H9 (cell line): ENCODE measurements at regions not wholly inside any gene's neighbourhood (a gene's known extent, or its start where the extent isn't known, plus 50 kb on each side); places are given as distances from the start of the nearest gene placed in this dataset.
A peak's percentile ranks its signal among the peaks of the same experiment; 100 is the strongest.

ENCODE experiments used
- DNase-seq: peaks from one replicate; pipeline ENCODE4 v3.0.0-alpha.2; 2017
- H2AFZ ChIP-seq: one replicate; pipeline ENCODE4 v1.6.1; 2013; ENCODE audit warnings: mild to moderate bottlenecking, low read length, control low read depth, moderate library complexity
- H2AK5ac ChIP-seq: 2 replicates; pipeline ENCODE4 v1.6.1; 2013; ENCODE audit warnings: low read length, control low read depth, mixed read lengths; ENCODE audit not compliant: insufficient read length
- H2BK120ac ChIP-seq: one replicate; pipeline ENCODE4 v1.6.1; 2013; ENCODE audit warnings: low read depth, mild to moderate bottlenecking, low read length, control low read depth, inconsistent platforms; ENCODE audit not compliant: poor library complexity, severe bottlenecking
- H2BK12ac ChIP-seq: 2 replicates; pipeline ENCODE4 v1.6.1; 2013; ENCODE audit warnings: low read length, control low read depth, mixed read lengths, low read depth; ENCODE audit not compliant: insufficient read length
- H2BK15ac ChIP-seq: 2 replicates; pipeline ENCODE4 v1.6.1; 2013; ENCODE audit warnings: low read depth, low read length, control low read depth
- H2BK20ac ChIP-seq: one replicate; pipeline ENCODE4 v1.6.1; 2013; ENCODE audit warnings: low read depth, mild to moderate bottlenecking, low read length, control low read depth, inconsistent platforms; ENCODE audit not compliant: poor library complexity, severe bottlenecking
- H2BK5ac ChIP-seq: 2 replicates; pipeline ENCODE4 v1.6.1; 2013; ENCODE audit warnings: low read length, control low read depth, mixed read lengths; ENCODE audit not compliant: insufficient read length
- H3K14ac ChIP-seq: 2 replicates; pipeline ENCODE4 v1.6.1; 2013; ENCODE audit warnings: low read length, control low read depth; ENCODE audit not compliant: insufficient read depth
- H3K18ac ChIP-seq: 2 replicates; pipeline ENCODE4 v1.6.1; 2013; ENCODE audit warnings: low read depth, mild to moderate bottlenecking, mixed read lengths, low read length, control low read depth; ENCODE audit not compliant: insufficient read length
- H3K23ac ChIP-seq: 2 replicates; pipeline ENCODE4 v1.6.1; 2013; ENCODE audit warnings: low read length, control low read depth, mixed read lengths, low read depth; ENCODE audit not compliant: insufficient read length
- H3K23me2 ChIP-seq: 2 replicates; pipeline ENCODE4 v1.6.1; 2013; ENCODE audit warnings: low read depth, mild to moderate bottlenecking, mixed read lengths, low read length, control low read depth; ENCODE audit not compliant: insufficient read length, poor library complexity, severe bottlenecking
- H3K27ac ChIP-seq: 2 replicates; pipeline ENCODE4 v1.5.1; 2013; ENCODE audit warnings: low read length, control low read depth, mixed read lengths, low read depth; ENCODE audit not compliant: insufficient read length
- H3K27me3 ChIP-seq: 2 replicates; pipeline ENCODE4 v1.6.1; 2013; ENCODE audit warnings: low read length, control low read depth, inconsistent platforms; ENCODE audit not compliant: insufficient read depth
- H3K4ac ChIP-seq: 2 replicates; pipeline ENCODE4 v1.6.1; 2013; ENCODE audit warnings: low read depth, mild to moderate bottlenecking, control low read depth, inconsistent platforms, low read length, moderate library complexity
- H3K4me1 ChIP-seq: 2 replicates; pipeline ENCODE4 v1.6.1; 2013; ENCODE audit warnings: low read length, control low read depth, inconsistent platforms; ENCODE audit not compliant: insufficient read depth
- H3K4me2 ChIP-seq: 2 replicates; pipeline ENCODE4 v1.6.1; 2013; ENCODE audit warnings: low read length, control low read depth, mixed read lengths; ENCODE audit not compliant: insufficient read length, insufficient read depth
- H3K56ac ChIP-seq: 2 replicates; pipeline ENCODE4 v1.6.1; 2013; ENCODE audit warnings: low read depth, mild to moderate bottlenecking, mixed read lengths, low read length, control low read depth; ENCODE audit not compliant: insufficient read length
- H3K79me1 ChIP-seq: 2 replicates; pipeline ENCODE4 v1.6.1; 2013; ENCODE audit warnings: low read depth, mild to moderate bottlenecking, moderate library complexity, low read length, control low read depth, inconsistent platforms; ENCODE audit not compliant: insufficient read depth, poor library complexity, severe bottlenecking
- H3K79me2 ChIP-seq: 2 replicates; pipeline ENCODE4 v1.6.1; 2013; ENCODE audit warnings: low read length, control low read depth, inconsistent platforms; ENCODE audit not compliant: insufficient read depth
- H3K9ac ChIP-seq: 2 replicates; pipeline ENCODE4 v1.6.1; 2013; ENCODE audit warnings: low read length, control low read depth, mixed read lengths; ENCODE audit not compliant: insufficient read length; ENCODE audit errors: extremely low read depth
- H3K9me3 ChIP-seq: one replicate; pipeline ENCODE4 v1.6.1; 2013; ENCODE audit warnings: low read depth, low read length, inconsistent platforms; ENCODE audit not compliant: control insufficient read depth
- H3T11ph ChIP-seq: one replicate; pipeline ENCODE4 v1.6.1; 2013; ENCODE audit warnings: mild to moderate bottlenecking, low read length, control low read depth, inconsistent platforms
- H4K20me1 ChIP-seq: one replicate; pipeline ENCODE4 v1.6.1; 2013; ENCODE audit not compliant: control insufficient read depth, insufficient read length, insufficient read depth
- H4K5ac ChIP-seq: 2 replicates; pipeline ENCODE4 v1.6.1; 2013; ENCODE audit warnings: low read depth, mild to moderate bottlenecking, mixed read lengths, low read length, control low read depth; ENCODE audit not compliant: insufficient read length
- H4K8ac ChIP-seq: replicated peaks from 2 replicates; pipeline ENCODE4 v1.6.1; 2013; ENCODE audit warnings: low read length, control low read depth, mixed read lengths, low read depth; ENCODE audit not compliant: insufficient read length
- H4K91ac ChIP-seq: 2 replicates; pipeline ENCODE4 v1.6.1; 2013; ENCODE audit warnings: low read depth, mild to moderate bottlenecking, moderate library complexity, mixed read lengths, low read length, control low read depth; ENCODE audit not compliant: insufficient read length
- H3K27ac Mint-ChIP-seq, 3 experiments: 2 replicates in 2 of 3; 3 replicates in 1 of 3; pipeline ENCODE4 v1.8.0; 2020 to 2021; ENCODE audit warnings: mixed read lengths in 3 of 3, mild to moderate bottlenecking in 1 of 3, moderate library complexity in 1 of 3
- H3K27me3 Mint-ChIP-seq: 2 replicates; pipeline ENCODE4 v1.8.0; 2021; ENCODE audit warnings: low read depth, mild to moderate bottlenecking, moderate library complexity, mixed read lengths
- H3K36me3 Mint-ChIP-seq, 3 experiments: 2 replicates in 2 of 3; 3 replicates in 1 of 3; pipeline ENCODE4 v1.8.0; 2020 to 2021; ENCODE audit warnings: low read depth in 3 of 3, mixed read lengths in 3 of 3; ENCODE audit not compliant: insufficient read depth in 1 of 3
- H3K4me1 Mint-ChIP-seq, 2 experiments: 2 replicates each; pipeline ENCODE4 v1.8.0; 2020; ENCODE audit warnings: mixed read lengths in 2 of 2
- H3K4me3 Mint-ChIP-seq, 2 experiments: 2 replicates in 1 of 2; 3 replicates in 1 of 2; pipeline ENCODE4 v1.8.0; 2020 to 2021; ENCODE audit warnings: mild to moderate bottlenecking in 2 of 2, mixed read lengths in 2 of 2, moderate library complexity in 1 of 2
- H3K9me3 Mint-ChIP-seq, 2 experiments: 2 replicates in 1 of 2; 3 replicates in 1 of 2; pipeline ENCODE4 v1.8.0; 2020; ENCODE audit warnings: mild to moderate bottlenecking in 2 of 2, mixed read lengths in 2 of 2, moderate library complexity in 1 of 2
- WGBS: extraction: QIAGEN DNeasy Blood & Tissue Kit; methylation state at CpG from one replicate; pipeline ENCODE4 v1.1.7; 2013; ENCODE audit warnings: missing lambda C conversion rate, low lambda C conversion rate, mixed read lengths; ENCODE audit not compliant: insufficient read length; ENCODE audit errors: extremely low coverage; 5-methylcytosine and 5-hydroxymethylcytosine counted together
- TF ChIP-seq, protein P1 (sequence below): fragments of 200-600 bp; sonication (generic); conservative IDR thresholded peaks from 3 replicates; pipeline ENCODE4 v1.8.0; 2021; ENCODE audit warnings: antibody characterized with exemption, mild to moderate bottlenecking

DNA sequence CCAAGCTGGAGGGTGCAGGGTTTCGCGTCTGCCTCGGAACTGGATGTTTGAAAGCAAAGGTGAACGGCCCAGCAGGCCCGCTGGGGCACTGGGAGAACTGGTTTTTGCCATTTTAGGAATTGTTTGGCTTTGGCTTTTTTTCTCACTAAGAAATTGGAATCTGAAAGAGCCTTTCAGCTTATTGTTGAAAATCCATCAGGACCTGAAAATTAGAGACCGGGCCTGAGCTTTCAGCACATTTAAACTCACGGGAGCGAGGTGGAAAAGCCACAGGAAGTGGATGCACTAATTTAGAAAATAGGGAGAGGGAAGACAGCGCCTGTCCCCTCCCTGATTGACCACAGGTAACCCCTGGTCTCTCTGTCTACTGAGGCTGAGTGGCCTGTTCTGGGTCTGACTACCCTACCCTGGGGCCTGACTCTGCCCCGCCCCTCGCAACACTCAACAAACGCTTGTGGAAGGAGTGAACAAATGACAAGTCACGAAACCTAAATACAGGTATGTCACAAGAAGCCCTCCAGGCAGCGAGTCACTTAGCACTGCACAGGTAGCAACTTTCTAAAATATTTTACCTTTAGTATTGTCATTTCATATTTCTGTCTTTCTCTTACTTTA is 100.3 kb upstream of the MBOAT2 start:
- TF ChIP-seq, protein P1, sequence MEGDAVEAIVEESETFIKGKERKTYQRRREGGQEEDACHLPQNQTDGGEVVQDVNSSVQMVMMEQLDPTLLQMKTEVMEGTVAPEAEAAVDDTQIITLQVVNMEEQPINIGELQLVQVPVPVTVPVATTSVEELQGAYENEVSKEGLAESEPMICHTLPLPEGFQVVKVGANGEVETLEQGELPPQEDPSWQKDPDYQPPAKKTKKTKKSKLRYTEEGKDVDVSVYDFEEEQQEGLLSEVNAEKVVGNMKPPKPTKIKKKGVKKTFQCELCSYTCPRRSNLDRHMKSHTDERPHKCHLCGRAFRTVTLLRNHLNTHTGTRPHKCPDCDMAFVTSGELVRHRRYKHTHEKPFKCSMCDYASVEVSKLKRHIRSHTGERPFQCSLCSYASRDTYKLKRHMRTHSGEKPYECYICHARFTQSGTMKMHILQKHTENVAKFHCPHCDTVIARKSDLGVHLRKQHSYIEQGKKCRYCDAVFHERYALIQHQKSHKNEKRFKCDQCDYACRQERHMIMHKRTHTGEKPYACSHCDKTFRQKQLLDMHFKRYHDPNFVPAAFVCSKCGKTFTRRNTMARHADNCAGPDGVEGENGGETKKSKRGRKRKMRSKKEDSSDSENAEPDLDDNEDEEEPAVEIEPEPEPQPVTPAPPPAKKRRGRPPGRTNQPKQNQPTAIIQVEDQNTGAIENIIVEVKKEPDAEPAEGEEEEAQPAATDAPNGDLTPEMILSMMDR = no peak
- H2AFZ ChIP-seq = no peak overlapping the region

More for the DNA sequence above, 100.3 kb upstream of the MBOAT2 start:
- H4K20me1 ChIP-seq = no peaks in the 10 kb centered on the region
- no CpG with 5 or more reads among the region's 14 CpGs for WGBS
- no peak overlapping the region for H3K4ac ChIP-seq
- H3K27ac ChIP-seq = no peak overlapping the region
- H3K23ac ChIP-seq = no peak overlapping the region
- H3K23me2 ChIP-seq = no peaks in the 10 kb centered on the region
- peaks cover 8% of the 10 kb centered on the region; the same call in 1 of the 2 replicates for H3K4me1 ChIP-seq
- H3K79me1 ChIP-seq = no peaks in the 10 kb centered on the region
- no peak overlapping the region for H3T11ph ChIP-seq
- no peaks in the 10 kb centered on the region; the same call in 1 of the 2 replicates for H3K27me3 ChIP-seq
- H3K4me2 ChIP-seq = peak overlapping the region; percentile 38
- H3K27ac Mint-ChIP-seq = peak overlapping the region; percentile 13 to 56 (median 44); a peak in 3 of 7 replicates
- H3K14ac ChIP-seq = no peak overlapping the region
- H3K36me3 Mint-ChIP-seq = no peaks in the 10 kb centered on the region
- DNase-seq = no peak
- no peaks in the 10 kb centered on the region for H3K79me2 ChIP-seq
- H4K5ac ChIP-seq = no peak overlapping the region
- H3K9ac ChIP-seq = no peak overlapping the region
- H3K27me3 Mint-ChIP-seq = peaks cover 22% of the 10 kb centered on the region
- H2BK5ac ChIP-seq = no peak overlapping the region
- no peak overlapping the region for H2BK12ac ChIP-seq
- no peak overlapping the region for H2BK15ac ChIP-seq
- no peaks in the 10 kb centered on the region for H3K9me3 ChIP-seq
- H2BK120ac ChIP-seq = no peak overlapping the region
- peak overlapping the region; percentile 27 to 62; a peak in 3 of 5 replicates for H3K4me3 Mint-ChIP-seq
- H4K8ac ChIP-seq = no peak overlapping the region
- H2BK20ac ChIP-seq = no peak overlapping the region
- H3K4me1 Mint-ChIP-seq = peaks cover 36 to 43% of the 10 kb centered on the region in 2 experiments
- no peak overlapping the region for H3K56ac ChIP-seq
- H3K18ac ChIP-seq = no peak overlapping the region
- H2AK5ac ChIP-seq = no peak overlapping the region
- H4K91ac ChIP-seq = no peak overlapping the region
- no peaks in the 10 kb centered on the region; a peak in 1 of 5 replicates for H3K9me3 Mint-ChIP-seq
